ENCODE measurements at regions not wholly inside any gene's neighbourhood (a gene's known extent, or its start where the extent isn't known, plus 50 kb on each side); places are given as distances from the start of the nearest gene placed in this dataset.

DNA sequence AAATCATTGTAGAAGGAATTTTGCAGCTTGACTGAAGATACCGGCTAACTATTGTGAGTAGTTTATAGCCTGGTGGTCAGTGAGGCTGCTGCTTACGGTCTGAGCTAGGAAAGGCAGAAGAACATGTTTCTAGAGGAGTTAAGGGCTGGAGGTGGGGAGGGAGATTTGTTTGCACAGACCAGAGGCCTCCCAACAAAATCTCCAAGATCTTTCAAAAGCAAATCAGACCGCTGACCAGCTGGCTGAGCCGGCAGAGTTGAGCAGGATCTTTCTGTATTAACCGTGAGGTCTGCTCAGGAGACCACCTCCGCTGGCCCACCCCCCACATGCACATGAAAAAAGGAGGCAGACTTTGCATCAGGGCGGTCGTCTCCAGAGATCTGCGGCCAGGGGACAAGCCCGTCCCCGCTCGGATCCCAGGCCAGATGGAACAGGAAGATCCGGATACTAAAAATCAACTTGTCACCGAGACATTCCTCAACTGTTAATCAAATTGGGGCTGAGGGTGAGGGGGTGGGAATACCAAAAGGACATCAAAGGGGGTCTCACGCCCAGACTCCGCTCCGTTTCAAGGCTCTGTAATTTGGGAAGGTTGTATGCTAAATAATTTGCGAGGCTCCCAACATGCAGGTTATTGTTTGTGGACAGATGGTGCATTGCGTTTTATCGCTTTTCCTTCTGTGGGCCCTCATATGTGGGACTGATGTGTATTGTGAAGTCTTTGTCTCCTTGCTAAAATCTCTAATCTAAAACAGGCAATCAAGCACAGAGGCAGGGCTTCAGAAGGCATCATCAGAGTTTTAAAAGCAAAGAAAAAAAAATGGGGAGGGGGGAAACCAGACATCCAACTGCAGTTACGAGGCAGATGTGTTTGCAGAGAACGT, 319.0 kb downstream of the ZNF536 start:
- Histone ChIP-seq H3K4me2 (ENCODE audit: low read length) (no peak overlapping the region), H3K4me3 (ENCODE audit: low read length) (no peak overlapping the region), H3K9me3 (ENCODE audit: low read length) (no peaks in the 10 kb centered on the region), H3K79me2 (replicated peaks; ENCODE audit: insufficient read depth, low read length) (no peaks in the 10 kb centered on the region), H2AFZ (ENCODE audit: low read depth, low read length) (no peak overlapping the region), H3K9ac (ENCODE audit: low read length) (no peak overlapping the region), H3K27ac (ENCODE audit: low read length) (no peak overlapping the region), H3F3A (ENCODE audit: insufficient read depth, low read length, poor library complexity, severe bottlenecking) (no peaks in the 10 kb centered on the region), H3K27me3 (ENCODE audit: insufficient read depth, low read depth, low read length) (no peaks in the 10 kb centered on the region), H3K9me2 (ENCODE audit: insufficient read depth, low read length) (no peaks in the 10 kb centered on the region), H4K20me1 (ENCODE audit: insufficient read depth) (no peaks in the 10 kb centered on the region), H3K36me3 (ENCODE audit: insufficient read depth, low read length) (no peaks in the 10 kb centered on the region)
- TF ChIP-seq EP300 (conservative IDR thresholded peaks at IDR 0.05; ENCODE audit: poor library complexity, severe bottlenecking): no peak
- no peak for TF ChIP-seq MXI1 (conservative IDR thresholded peaks at IDR 0.05; ENCODE audit: poor library complexity, severe bottlenecking)
- TF ChIP-seq, protein P1, sequence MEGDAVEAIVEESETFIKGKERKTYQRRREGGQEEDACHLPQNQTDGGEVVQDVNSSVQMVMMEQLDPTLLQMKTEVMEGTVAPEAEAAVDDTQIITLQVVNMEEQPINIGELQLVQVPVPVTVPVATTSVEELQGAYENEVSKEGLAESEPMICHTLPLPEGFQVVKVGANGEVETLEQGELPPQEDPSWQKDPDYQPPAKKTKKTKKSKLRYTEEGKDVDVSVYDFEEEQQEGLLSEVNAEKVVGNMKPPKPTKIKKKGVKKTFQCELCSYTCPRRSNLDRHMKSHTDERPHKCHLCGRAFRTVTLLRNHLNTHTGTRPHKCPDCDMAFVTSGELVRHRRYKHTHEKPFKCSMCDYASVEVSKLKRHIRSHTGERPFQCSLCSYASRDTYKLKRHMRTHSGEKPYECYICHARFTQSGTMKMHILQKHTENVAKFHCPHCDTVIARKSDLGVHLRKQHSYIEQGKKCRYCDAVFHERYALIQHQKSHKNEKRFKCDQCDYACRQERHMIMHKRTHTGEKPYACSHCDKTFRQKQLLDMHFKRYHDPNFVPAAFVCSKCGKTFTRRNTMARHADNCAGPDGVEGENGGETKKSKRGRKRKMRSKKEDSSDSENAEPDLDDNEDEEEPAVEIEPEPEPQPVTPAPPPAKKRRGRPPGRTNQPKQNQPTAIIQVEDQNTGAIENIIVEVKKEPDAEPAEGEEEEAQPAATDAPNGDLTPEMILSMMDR (IDR thresholded peaks at IDR 0.05; ENCODE audit: poor library complexity, severe bottlenecking): no peak
- no peak for TF ChIP-seq EZH2 (IDR thresholded peaks at IDR 0.05; ENCODE audit: borderline replicate concordance, insufficient read depth, low read length, poor library complexity, severe bottlenecking)
- TF ChIP-seq, protein P2, sequence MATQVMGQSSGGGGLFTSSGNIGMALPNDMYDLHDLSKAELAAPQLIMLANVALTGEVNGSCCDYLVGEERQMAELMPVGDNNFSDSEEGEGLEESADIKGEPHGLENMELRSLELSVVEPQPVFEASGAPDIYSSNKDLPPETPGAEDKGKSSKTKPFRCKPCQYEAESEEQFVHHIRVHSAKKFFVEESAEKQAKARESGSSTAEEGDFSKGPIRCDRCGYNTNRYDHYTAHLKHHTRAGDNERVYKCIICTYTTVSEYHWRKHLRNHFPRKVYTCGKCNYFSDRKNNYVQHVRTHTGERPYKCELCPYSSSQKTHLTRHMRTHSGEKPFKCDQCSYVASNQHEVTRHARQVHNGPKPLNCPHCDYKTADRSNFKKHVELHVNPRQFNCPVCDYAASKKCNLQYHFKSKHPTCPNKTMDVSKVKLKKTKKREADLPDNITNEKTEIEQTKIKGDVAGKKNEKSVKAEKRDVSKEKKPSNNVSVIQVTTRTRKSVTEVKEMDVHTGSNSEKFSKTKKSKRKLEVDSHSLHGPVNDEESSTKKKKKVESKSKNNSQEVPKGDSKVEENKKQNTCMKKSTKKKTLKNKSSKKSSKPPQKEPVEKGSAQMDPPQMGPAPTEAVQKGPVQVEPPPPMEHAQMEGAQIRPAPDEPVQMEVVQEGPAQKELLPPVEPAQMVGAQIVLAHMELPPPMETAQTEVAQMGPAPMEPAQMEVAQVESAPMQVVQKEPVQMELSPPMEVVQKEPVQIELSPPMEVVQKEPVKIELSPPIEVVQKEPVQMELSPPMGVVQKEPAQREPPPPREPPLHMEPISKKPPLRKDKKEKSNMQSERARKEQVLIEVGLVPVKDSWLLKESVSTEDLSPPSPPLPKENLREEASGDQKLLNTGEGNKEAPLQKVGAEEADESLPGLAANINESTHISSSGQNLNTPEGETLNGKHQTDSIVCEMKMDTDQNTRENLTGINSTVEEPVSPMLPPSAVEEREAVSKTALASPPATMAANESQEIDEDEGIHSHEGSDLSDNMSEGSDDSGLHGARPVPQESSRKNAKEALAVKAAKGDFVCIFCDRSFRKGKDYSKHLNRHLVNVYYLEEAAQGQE (IDR thresholded peaks at IDR 0.05; ENCODE audit: borderline replicate concordance): no peak
- no peak for TF ChIP-seq TAF1 (IDR thresholded peaks at IDR 0.05; ENCODE audit: low read depth)
- no peak for TF ChIP-seq RAD21 (conservative IDR thresholded peaks at IDR 0.05)
- no peak for TF ChIP-seq POLR2AphosphoS5 (IDR thresholded peaks at IDR 0.05)
- TF ChIP-seq SMC3 (conservative IDR thresholded peaks at IDR 0.05; ENCODE audit: poor library complexity): no peak

DNA sequence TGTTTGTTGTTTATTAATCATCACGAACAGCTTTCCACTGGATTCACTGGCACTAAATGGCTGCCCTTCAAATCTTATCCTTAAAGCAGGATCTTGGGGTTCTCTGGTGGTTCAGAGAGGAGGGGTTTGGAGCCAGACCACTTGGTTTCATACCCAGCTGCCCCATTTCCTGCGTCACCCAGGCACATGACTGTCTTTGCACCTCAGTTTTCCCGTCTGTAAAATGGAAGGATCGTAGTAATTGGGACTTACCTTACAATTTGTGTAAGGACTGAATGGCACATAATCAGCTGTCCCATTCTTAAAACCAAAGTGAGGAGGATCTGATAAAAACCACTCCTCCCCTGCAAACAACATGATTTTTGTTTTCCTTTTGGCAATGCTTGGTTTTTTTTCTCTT, 318.3 kb downstream of the ZNF536 start:
- H3K79me2 ChIP-seq (replicated peaks; ENCODE audit: insufficient read depth, low read length): no peaks in the 10 kb centered on the region
- no peaks in the 10 kb centered on the region for H3K9me3 ChIP-seq (ENCODE audit: low read length)
- H3K9me2 ChIP-seq (ENCODE audit: insufficient read depth, low read length): no peaks in the 10 kb centered on the region
- H4K20me1 ChIP-seq (ENCODE audit: insufficient read depth): no peaks in the 10 kb centered on the region
- no peak overlapping the region for H3K27ac ChIP-seq (ENCODE audit: low read length)
- no peak overlapping the region for H3K9ac ChIP-seq (ENCODE audit: low read length)
- no peaks in the 10 kb centered on the region for H3K36me3 ChIP-seq (ENCODE audit: insufficient read depth, low read length)
- no peaks in the 10 kb centered on the region for H3F3A ChIP-seq (ENCODE audit: insufficient read depth, low read length, poor library complexity, severe bottlenecking)
- no peak overlapping the region for H3K4me3 ChIP-seq (ENCODE audit: low read length)
- H3K27me3 ChIP-seq (ENCODE audit: insufficient read depth, low read depth, low read length): no peaks in the 10 kb centered on the region
- no peak overlapping the region for H3K4me2 ChIP-seq (ENCODE audit: low read length)
- TF ChIP-seq, protein P1 (IDR thresholded peaks at IDR 0.05; ENCODE audit: poor library complexity, severe bottlenecking): no peak
- TF ChIP-seq EZH2 (IDR thresholded peaks at IDR 0.05; ENCODE audit: borderline replicate concordance, insufficient read depth, low read length, poor library complexity, severe bottlenecking) (no peak), TAF1 (IDR thresholded peaks at IDR 0.05; ENCODE audit: low read depth) (no peak), EP300 (conservative IDR thresholded peaks at IDR 0.05; ENCODE audit: poor library complexity, severe bottlenecking) (no peak), MXI1 (conservative IDR thresholded peaks at IDR 0.05; ENCODE audit: poor library complexity, severe bottlenecking) (no peak), POLR2AphosphoS5 (IDR thresholded peaks at IDR 0.05) (no peak), RAD21 (conservative IDR thresholded peaks at IDR 0.05) (no peak), SMC3 (conservative IDR thresholded peaks at IDR 0.05; ENCODE audit: poor library complexity) (no peak)
- TF ChIP-seq, protein P2 (IDR thresholded peaks at IDR 0.05; ENCODE audit: borderline replicate concordance): no peak
- H2AFZ ChIP-seq (ENCODE audit: low read depth, low read length): no peak overlapping the region

All from neural cell (in vitro differentiated cells).